BJ (cell line): ENCODE measurements at regions not wholly inside any gene's neighbourhood (a gene's known extent, or its start where the extent isn't known, plus 50 kb on each side); places are given as distances from the start of the nearest gene placed in this dataset.
"Not testable (repeated sequence)": the region's sequence is repeated elsewhere in the genome, so short reads cannot be mapped to it uniquely, and the experiment has no call there.

Source experiments
- CTCF ChIA-PET: fragments of 350-600 bp; formaldehyde crosslinking; extraction: SDS; loops from one replicate; lab custom pipeline; 2021; ENCODE audit warnings: antibody characterized with exemption, inconsistent platforms; lab: Yijun Ruan, JAX
- POLR2A ChIA-PET: fragments of 300-600 bp; sonication (Branson Sonifier 250); formaldehyde crosslinking; extraction: SDS; loops from one replicate; lab custom pipeline; 2021; ENCODE audit warnings: antibody characterized with exemption; lab: Charles Lee
- DNase-seq: peaks from one replicate; pipeline ENCODE4 v3.0.0-alpha.2; 2011; ENCODE audit warnings: low read depth
- H3K27me3 ChIP-seq: 2 replicates; pipeline ENCODE4 v1.6.0; 2011; ENCODE audit warnings: low read length; ENCODE audit not compliant: control insufficient read depth, insufficient read depth
- H3K36me3 ChIP-seq: 2 replicates; pipeline ENCODE4 v1.5.1; 2011; ENCODE audit warnings: low read length; ENCODE audit not compliant: control insufficient read depth, insufficient read depth
- H3K4me3 ChIP-seq: 2 replicates; pipeline ENCODE4 v1.5.1; 2011; ENCODE audit warnings: low read depth, mild to moderate bottlenecking, control low read depth, low read length
- TF ChIP-seq, protein P1 (sequence below): IDR thresholded peaks from 2 replicates; pipeline ENCODE4 v1.5.1; 2011; ENCODE audit warnings: low read depth, mild to moderate bottlenecking, control low read depth, inconsistent platforms, low read length, moderate library complexity; ENCODE audit not compliant: insufficient read depth

DNA sequence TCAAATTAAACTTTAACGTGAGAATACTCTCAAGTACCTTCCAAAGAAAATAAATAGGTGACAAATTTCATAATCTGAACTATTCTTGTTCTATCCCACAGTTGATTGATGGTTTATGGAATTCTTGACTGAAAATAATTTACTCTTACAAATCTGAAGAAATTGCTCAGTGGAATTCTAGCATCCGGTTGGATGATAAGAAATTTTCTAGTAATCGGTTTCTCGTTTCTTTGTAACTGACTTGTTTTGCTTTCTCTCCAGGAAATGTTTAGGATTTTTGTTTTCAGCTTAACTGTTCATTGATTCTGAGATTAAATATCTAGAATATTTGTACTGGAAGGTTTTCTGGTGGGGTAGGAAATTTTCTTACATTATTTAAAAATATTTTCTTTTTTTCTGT is 558.9 kb upstream of the ADAMTS5 start:
- CTCF ChIA-PET = no interaction called here
- H3K36me3 ChIP-seq = no peaks in the 10 kb centered on the region
- H3K27me3 ChIP-seq = no peaks in the 10 kb centered on the region
- TF ChIP-seq, protein P1, sequence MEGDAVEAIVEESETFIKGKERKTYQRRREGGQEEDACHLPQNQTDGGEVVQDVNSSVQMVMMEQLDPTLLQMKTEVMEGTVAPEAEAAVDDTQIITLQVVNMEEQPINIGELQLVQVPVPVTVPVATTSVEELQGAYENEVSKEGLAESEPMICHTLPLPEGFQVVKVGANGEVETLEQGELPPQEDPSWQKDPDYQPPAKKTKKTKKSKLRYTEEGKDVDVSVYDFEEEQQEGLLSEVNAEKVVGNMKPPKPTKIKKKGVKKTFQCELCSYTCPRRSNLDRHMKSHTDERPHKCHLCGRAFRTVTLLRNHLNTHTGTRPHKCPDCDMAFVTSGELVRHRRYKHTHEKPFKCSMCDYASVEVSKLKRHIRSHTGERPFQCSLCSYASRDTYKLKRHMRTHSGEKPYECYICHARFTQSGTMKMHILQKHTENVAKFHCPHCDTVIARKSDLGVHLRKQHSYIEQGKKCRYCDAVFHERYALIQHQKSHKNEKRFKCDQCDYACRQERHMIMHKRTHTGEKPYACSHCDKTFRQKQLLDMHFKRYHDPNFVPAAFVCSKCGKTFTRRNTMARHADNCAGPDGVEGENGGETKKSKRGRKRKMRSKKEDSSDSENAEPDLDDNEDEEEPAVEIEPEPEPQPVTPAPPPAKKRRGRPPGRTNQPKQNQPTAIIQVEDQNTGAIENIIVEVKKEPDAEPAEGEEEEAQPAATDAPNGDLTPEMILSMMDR = no peak
- DNase-seq = no peak
- no peak overlapping the region for H3K4me3 ChIP-seq
- POLR2A ChIA-PET = no interaction called here

DNA sequence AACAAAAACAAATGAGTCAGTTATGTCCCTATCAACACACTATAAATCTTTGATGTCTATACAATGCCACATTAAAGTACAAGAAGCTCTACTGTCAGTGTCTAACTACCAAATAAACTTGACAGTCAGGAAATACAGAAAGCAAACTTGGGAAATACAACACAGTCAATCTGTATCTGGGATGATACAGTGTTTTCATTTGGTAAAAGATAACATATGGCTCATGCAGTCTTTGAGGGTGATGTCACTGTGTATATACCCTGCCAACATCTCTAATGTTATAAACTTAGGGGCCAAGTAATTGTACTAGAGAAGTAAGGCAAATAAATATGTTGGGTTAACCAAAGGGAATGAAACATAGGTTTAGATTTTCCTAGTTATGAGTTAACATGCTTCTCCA is 552.5 kb upstream of the ADAMTS5 start:
- no peaks in the 10 kb centered on the region for H3K27me3 ChIP-seq
- POLR2A ChIA-PET = no interaction called here
- no peaks in the 10 kb centered on the region for H3K36me3 ChIP-seq
- CTCF ChIA-PET = no interaction called here
- DNase-seq = peak; percentile 59
- no peak overlapping the region for H3K4me3 ChIP-seq
- TF ChIP-seq, protein P1 = no peak

DNA sequence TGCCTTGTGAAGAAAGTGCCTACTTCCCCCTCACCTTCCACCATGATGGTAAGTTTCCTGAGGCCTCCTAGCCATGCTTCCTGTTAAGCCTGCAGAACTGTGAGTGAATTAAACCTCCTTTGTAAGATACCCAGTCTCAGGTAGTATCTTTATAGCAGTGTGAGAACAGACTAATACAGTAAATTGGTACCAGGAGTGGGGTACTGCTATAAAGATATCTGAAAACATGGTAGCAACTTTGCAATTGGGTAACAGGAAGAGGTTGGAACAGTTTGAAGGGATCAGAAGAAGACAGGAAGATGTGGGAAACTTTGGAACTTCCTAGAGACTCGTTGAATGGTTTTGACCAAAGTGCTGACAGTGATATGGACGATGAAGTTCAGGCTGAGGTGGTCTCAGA is 550.3 kb upstream of the ADAMTS5 start:
- DNase-seq, CTCF ChIA-PET, H3K36me3 ChIP-seq, H3K27me3 ChIP-seq, H3K4me3 ChIP-seq, POLR2A ChIA-PET: not testable (repeated sequence)

DNA sequence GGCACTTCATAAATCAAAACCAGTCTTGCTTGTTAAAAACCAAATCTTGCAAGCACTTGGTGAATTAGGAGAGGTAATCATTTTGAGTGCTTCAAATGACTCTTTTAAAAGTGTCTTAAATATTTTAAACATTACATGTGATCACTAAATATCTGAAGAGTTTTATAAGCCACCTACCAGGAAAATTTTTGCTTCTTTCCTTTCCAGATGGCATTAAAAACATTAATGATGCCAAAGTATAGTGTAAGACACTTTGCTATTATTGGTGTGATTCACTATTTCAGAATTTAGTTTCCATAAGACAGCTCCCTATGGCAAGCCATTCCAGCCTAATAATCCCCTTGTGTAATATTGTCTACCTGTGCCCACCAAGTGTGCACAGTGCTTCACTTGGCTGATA is 548.8 kb upstream of the ADAMTS5 start:
- CTCF ChIA-PET = interaction anchor here (0.9 to 1.4 kb wide), 2 partner anchors 27 to 154 kb away, joined by 3 to 4 read pairs; no protein-coding TSS in a partner anchor
- Histone ChIP-seq H3K27me3 (no peaks in the 10 kb centered on the region), H3K4me3 (no peak overlapping the region), H3K36me3 (no peaks in the 10 kb centered on the region)
- TF ChIP-seq, protein P1 = no peak
- POLR2A ChIA-PET = no interaction called here
- no peak for DNase-seq

DNA sequence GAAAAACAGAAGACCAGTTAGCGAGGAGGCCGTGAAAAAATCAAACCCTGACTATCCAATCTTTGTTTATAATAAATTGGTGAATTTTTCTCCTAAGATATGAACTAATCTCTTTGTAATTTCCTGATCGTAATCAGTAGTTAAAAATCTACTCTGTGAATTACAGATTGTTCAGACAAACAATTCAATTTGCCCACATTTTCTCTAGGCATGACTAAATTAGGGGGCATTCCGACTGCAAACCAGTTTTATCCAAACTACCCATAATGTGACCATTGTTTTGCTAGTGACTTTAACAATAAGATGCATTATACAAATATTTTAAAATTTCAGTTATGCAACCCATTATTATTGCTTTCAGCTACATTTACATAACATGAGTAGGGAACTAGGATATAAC is 546.9 kb upstream of the ADAMTS5 start:
- no peak for DNase-seq
- TF ChIP-seq, protein P1 = no peak
- ChIA-PET CTCF (no interaction called here), POLR2A (no interaction called here)
- Histone ChIP-seq H3K27me3 (no peaks in the 10 kb centered on the region), H3K36me3 (no peaks in the 10 kb centered on the region), H3K4me3 (no peak overlapping the region)

DNA sequence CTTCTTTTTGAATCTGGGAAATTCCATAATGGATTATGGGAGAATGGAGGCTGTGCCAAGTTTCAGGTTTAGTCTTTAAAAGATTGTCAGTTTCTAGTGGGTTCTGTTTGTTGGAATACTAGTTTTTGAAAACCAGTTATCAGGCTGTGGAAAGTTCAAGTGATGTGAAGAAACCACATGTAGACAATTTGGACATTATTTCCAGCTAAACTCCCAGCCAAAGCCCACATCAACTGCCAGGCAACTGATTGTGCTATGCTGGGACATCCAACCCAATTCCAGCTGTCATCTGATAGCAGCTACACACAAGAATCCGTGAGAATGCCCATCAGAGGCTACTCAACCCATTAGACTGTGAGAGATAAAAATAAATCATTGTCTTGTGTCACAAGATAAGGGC is 546.1 kb upstream of the ADAMTS5 start:
- ChIA-PET POLR2A (no interaction called here), CTCF (interaction anchor here (0.9 to 1.4 kb wide), 2 partner anchors 187 to 1232 kb away, joined by 3 read pairs; no protein-coding TSS in a partner anchor)
- Histone ChIP-seq H3K27me3 (no peaks in the 10 kb centered on the region), H3K36me3 (no peaks in the 10 kb centered on the region), H3K4me3 (no peak overlapping the region)
- DNase-seq = no peak
- TF ChIP-seq, protein P1 = no peak
